GM12892 (cell line): ENCODE measurements at regions not wholly inside any gene's neighbourhood (a gene's known extent, or its start where the extent isn't known, plus 50 kb on each side); places are given as distances from the start of the nearest gene placed in this dataset.

Source experiments
- POLR2A ChIP-seq: IDR thresholded peaks from 2 replicates; pipeline ENCODE4 v1.6.1; 2011; ENCODE audit warnings: low read depth, low read length, control low read depth
- POLR2AphosphoS5 ChIP-seq: IDR thresholded peaks from 2 replicates; pipeline ENCODE4 v1.6.1; 2011; ENCODE audit warnings: low read depth, low read length, control low read depth
- TAF1 ChIP-seq: IDR thresholded peaks from 2 replicates; pipeline ENCODE4 v1.6.1; 2011; ENCODE audit warnings: low read depth, mild to moderate bottlenecking, control low read depth, low read length, borderline replicate concordance

DNA sequence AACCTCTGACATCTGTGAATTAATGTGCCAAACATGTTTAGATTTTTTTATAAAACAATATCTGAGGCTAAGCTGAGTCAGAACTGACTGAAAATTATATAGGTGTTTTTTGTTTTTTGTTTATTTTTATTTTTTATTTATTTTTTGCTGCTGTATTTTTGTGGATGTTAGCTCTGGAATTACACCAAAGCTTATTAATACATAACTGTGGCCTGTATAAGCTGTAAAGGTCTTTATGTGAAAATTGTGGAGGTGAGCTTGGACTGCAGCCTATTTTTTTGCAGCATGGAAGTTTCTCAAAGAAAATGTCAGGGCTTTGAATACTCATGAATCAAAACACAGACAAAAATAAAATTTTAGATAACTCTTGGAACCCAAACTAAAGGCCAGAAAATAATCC is 199.8 kb downstream of the CHRM3 start:
- TF ChIP-seq POLR2A (no peak), POLR2AphosphoS5 (no peak), TAF1 (no peak)
